HL-60 (cell line): ENCODE measurements at regions not wholly inside any gene's neighbourhood (a gene's known extent, or its start where the extent isn't known, plus 50 kb on each side); places are given as distances from the start of the nearest gene placed in this dataset.
"Not testable (repeated sequence)": the region's sequence is repeated elsewhere in the genome, so short reads cannot be mapped to it uniquely, and the experiment has no call there.

Experiments used
- CTCF ChIP-seq: IDR thresholded peaks from one replicate; pipeline ENCODE4 v1.5.1; 2011; ENCODE audit warnings: low read length, control low read depth, inconsistent platforms; ENCODE audit not compliant: insufficient read depth
- POLR2AphosphoS5 ChIP-seq: IDR thresholded peaks from 2 replicates; pipeline ENCODE4 v1.6.1; 2012; ENCODE audit warnings: low read depth

GRCh38 chr2:8613207-8613999 lies 68.5 kb upstream of the ID2 start:
- not testable (repeated sequence) for TF ChIP-seq CTCF, POLR2AphosphoS5
